Neuronal stem cell (in vitro differentiated cells): ENCODE measurements at regions not wholly inside any gene's neighbourhood (a gene's known extent, or its start where the extent isn't known, plus 50 kb on each side); places are given as distances from the start of the nearest gene placed in this dataset.

ENCODE experiments used
- DNase-seq: peaks from one replicate; pipeline ENCODE4 v3.0.0-alpha.2; 2013; ENCODE audit warnings: low spot score
- H2AFZ ChIP-seq: one replicate; pipeline ENCODE4 v1.6.1; 2013; ENCODE audit warnings: mild to moderate bottlenecking, low read length, inconsistent platforms
- H2AK5ac ChIP-seq: 2 replicates; pipeline ENCODE4 v1.6.1; 2013; ENCODE audit warnings: low read depth, mild to moderate bottlenecking, inconsistent platforms, low read length, moderate library complexity, mixed read lengths
- H2BK120ac ChIP-seq: 2 replicates; pipeline ENCODE4 v1.6.1; 2013; ENCODE audit warnings: low read depth, mild to moderate bottlenecking, inconsistent platforms, low read length, moderate library complexity, mixed read lengths
- H2BK12ac ChIP-seq: one replicate; pipeline ENCODE4 v1.6.1; 2013; ENCODE audit warnings: low read length, inconsistent platforms
- H2BK15ac ChIP-seq: 2 replicates; pipeline ENCODE4 v1.6.1; 2013; ENCODE audit warnings: mild to moderate bottlenecking, low read length, inconsistent platforms, mixed read lengths
- H2BK5ac ChIP-seq: one replicate; pipeline ENCODE4 v1.6.1; 2013; ENCODE audit warnings: inconsistent platforms, mild to moderate bottlenecking, low read length, moderate library complexity
- H3K14ac ChIP-seq: one replicate; pipeline ENCODE4 v1.6.1; 2013; ENCODE audit warnings: low read length, inconsistent platforms
- H3K18ac ChIP-seq: 2 replicates; pipeline ENCODE4 v1.6.1; 2013; ENCODE audit warnings: low read length, inconsistent platforms
- H3K23ac ChIP-seq: 2 replicates; pipeline ENCODE4 v1.6.1; 2013; ENCODE audit warnings: low read depth, mild to moderate bottlenecking, mixed read lengths, low read length, inconsistent platforms; ENCODE audit not compliant: poor library complexity
- H3K27ac ChIP-seq: replicated peaks from 3 replicates; pipeline ENCODE4 v1.5.1; 2013; ENCODE audit warnings: low read length, inconsistent platforms
- H3K27me3 ChIP-seq, 3 experiments: 2 replicates each; pipeline ENCODE4 v1.6.1; 2013; ENCODE audit warnings: low read length in 3 of 3, mild to moderate bottlenecking in 2 of 3, inconsistent platforms in 1 of 3, low read depth in 1 of 3, mixed read lengths in 1 of 3, moderate library complexity in 1 of 3; ENCODE audit not compliant: control insufficient read depth in 3 of 3, insufficient read depth in 3 of 3
- H3K36me3 ChIP-seq, 2 donors: replicated peaks in 1 of 2; 2 replicates each; pipeline ENCODE4 v1.6.1; 2013; ENCODE audit warnings: low read length in 2 of 2; ENCODE audit not compliant: control insufficient read depth in 2 of 2, insufficient read depth in 2 of 2
- H3K4ac ChIP-seq: 2 replicates; pipeline ENCODE4 v1.6.1; 2013; ENCODE audit warnings: inconsistent platforms, mild to moderate bottlenecking, low read length, moderate library complexity
- H3K4me1 ChIP-seq, 2 donors: 1 replicate in 1 of 2; 2 replicates in 1 of 2; pipeline ENCODE4 v1.6.1; 2013; ENCODE audit warnings: low read length in 2 of 2, low read depth in 1 of 2; ENCODE audit not compliant: control insufficient read depth in 2 of 2, insufficient read depth in 1 of 2
- H3K4me2 ChIP-seq: one replicate; pipeline ENCODE4 v1.6.1; 2013; ENCODE audit warnings: mild to moderate bottlenecking, low read length, inconsistent platforms; ENCODE audit not compliant: insufficient read depth, poor library complexity, severe bottlenecking
- H3K4me3 ChIP-seq, 2 donors: 2 replicates each; pipeline ENCODE4 v1.5.1; 2013; ENCODE audit warnings: low read length in 2 of 2, mild to moderate bottlenecking in 2 of 2, inconsistent platforms in 1 of 2, moderate library complexity in 1 of 2
- H3K79me1 ChIP-seq: one replicate; pipeline ENCODE4 v1.6.1; 2013; ENCODE audit warnings: low read depth, mild to moderate bottlenecking, inconsistent platforms, low read length, moderate library complexity
- H3K9ac ChIP-seq: one replicate; pipeline ENCODE4 v1.6.1; 2013; ENCODE audit warnings: mild to moderate bottlenecking, low read depth, low read length, inconsistent platforms; ENCODE audit not compliant: poor library complexity
- H3K9me3 ChIP-seq, 2 donors: replicated peaks in 1 of 2; 2 replicates each; pipeline versions ENCODE3 to v1.6.1; 2013; ENCODE audit warnings: low read length in 2 of 2, mild to moderate bottlenecking in 2 of 2, inconsistent platforms in 1 of 2, low read depth in 1 of 2, mixed read lengths in 1 of 2, moderate library complexity in 1 of 2; ENCODE audit not compliant: control insufficient read depth in 2 of 2, insufficient read depth in 1 of 2
- H4K8ac ChIP-seq: one replicate; pipeline ENCODE4 v1.6.1; 2013; ENCODE audit warnings: low read depth, mild to moderate bottlenecking, inconsistent platforms, low read length, moderate library complexity
- H4K91ac ChIP-seq: one replicate; pipeline ENCODE4 v1.6.1; 2013; ENCODE audit warnings: low read length, low read depth, mild to moderate bottlenecking, inconsistent platforms; ENCODE audit not compliant: poor library complexity
- WGBS, 2 donors: extraction: QIAGEN DNeasy Blood & Tissue Kit; methylation state at CpG; one replicate each; pipeline ENCODE4 v1.1.7; 2013; ENCODE audit warnings: missing lambda C conversion rate in 2 of 2, mixed read lengths in 1 of 2; ENCODE audit not compliant: insufficient read length in 2 of 2, insufficient replicate concordance in 1 of 2; ENCODE audit errors: extremely low coverage in 2 of 2; 5-methylcytosine and 5-hydroxymethylcytosine counted together

- H2AK5ac ChIP-seq: no peak overlapping the region
- H3K9ac ChIP-seq: no peak overlapping the region
- H3K9me3 ChIP-seq: no peaks in the 10 kb centered on the region
- no peak for DNase-seq
- no peak overlapping the region for H2AFZ ChIP-seq
- H3K14ac ChIP-seq: no peak overlapping the region
- H3K18ac ChIP-seq: no peak overlapping the region
- no peak overlapping the region for H4K91ac ChIP-seq
- peaks cover 0 to 2% of the 10 kb centered on the region in 2 donors for H3K36me3 ChIP-seq
- H3K27ac ChIP-seq: no peak overlapping the region
- no peaks in the 10 kb centered on the region for H3K79me1 ChIP-seq
- H4K8ac ChIP-seq: no peak overlapping the region
- WGBS, 2 donors: no CpG with 5 or more reads among the region's 3 CpGs
- H2BK120ac ChIP-seq: no peak overlapping the region
- no peaks in the 10 kb centered on the region for H3K27me3 ChIP-seq
- H2BK15ac ChIP-seq: no peak overlapping the region
- H3K4ac ChIP-seq: no peak overlapping the region
- no peak overlapping the region for H2BK5ac ChIP-seq
- H3K23ac ChIP-seq: no peak overlapping the region
- H2BK12ac ChIP-seq: no peak overlapping the region
- H3K4me2 ChIP-seq: no peak overlapping the region
- H3K4me3 ChIP-seq: no peak overlapping the region
- H3K4me1 ChIP-seq: peaks cover 0 to 2% of the 10 kb centered on the region in 2 donors
These were observed 396.0 kb downstream of the LRRC70 start for GRCh38 chr5:62974623-62975022.

GRCh38 chr5:62969409-62970120 is 390.9 kb downstream of the LRRC70 start:
- Histone ChIP-seq H2BK12ac (no peak overlapping the region), H3K18ac (no peak overlapping the region), H2AFZ (no peak overlapping the region), H3K4me2 (no peak overlapping the region), H3K4me1 (no peaks in the 10 kb centered on the region), H3K9ac (no peak overlapping the region), H2BK120ac (no peak overlapping the region), H2AK5ac (no peak overlapping the region), H3K36me3 (peaks cover 0 to 2% of the 10 kb centered on the region in 2 donors), H3K14ac (no peak overlapping the region), H2BK15ac (no peak overlapping the region), H3K79me1 (no peaks in the 10 kb centered on the region), H3K9me3 (peaks cover 0 to 3% of the 10 kb centered on the region in 2 donors), H3K27me3 (no peaks in the 10 kb centered on the region), H3K23ac (no peak overlapping the region), H3K27ac (no peak overlapping the region), H4K8ac (no peak overlapping the region), H4K91ac (no peak overlapping the region), H2BK5ac (no peak overlapping the region), H3K4ac (no peak overlapping the region), H3K4me3 (no peak overlapping the region)
- no peak for DNase-seq
- WGBS, 2 donors: no CpG with 5 or more reads among the region's 10 CpGs

GRCh38 chr5:62964428-62964827 is 385.8 kb downstream of the LRRC70 start:
- Histone ChIP-seq H2BK15ac (no peak overlapping the region), H3K79me1 (no peaks in the 10 kb centered on the region), H2BK120ac (no peak overlapping the region), H3K9ac (no peak overlapping the region), H3K4me2 (no peak overlapping the region), H3K4me3 (no peak overlapping the region), H3K14ac (no peak overlapping the region), H4K8ac (no peak overlapping the region), H2BK5ac (no peak overlapping the region), H2AFZ (no peak overlapping the region), H3K9me3 (peaks cover 0 to 5% of the 10 kb centered on the region in 2 donors), H3K18ac (no peak overlapping the region), H3K4ac (no peak overlapping the region), H3K27me3 (no peaks in the 10 kb centered on the region), H3K23ac (no peak overlapping the region), H3K27ac (no peak overlapping the region), H3K36me3 (peaks cover 0 to 2% of the 10 kb centered on the region in 2 donors), H4K91ac (no peak overlapping the region), H2BK12ac (no peak overlapping the region), H2AK5ac (no peak overlapping the region), H3K4me1 (no peaks in the 10 kb centered on the region)
- no peak for DNase-seq

GRCh38 chr5:62960781-62961180 is 382.2 kb downstream of the LRRC70 start:
- Histone ChIP-seq H3K27me3 (no peaks in the 10 kb centered on the region), H3K4me2 (no peak overlapping the region), H3K23ac (no peak overlapping the region), H3K79me1 (no peaks in the 10 kb centered on the region), H2AK5ac (no peak overlapping the region), H3K36me3 (peaks cover 0 to 2% of the 10 kb centered on the region in 2 donors), H2BK15ac (no peak overlapping the region), H3K27ac (no peak overlapping the region), H3K9ac (no peak overlapping the region), H2BK12ac (no peak overlapping the region), H2AFZ (no peak overlapping the region), H3K9me3 (peaks cover 0 to 5% of the 10 kb centered on the region in 2 donors), H3K4me3 (no peak overlapping the region), H3K4ac (no peak overlapping the region), H3K14ac (no peak overlapping the region), H4K91ac (no peak overlapping the region), H3K18ac (no peak overlapping the region), H3K4me1 (no peaks in the 10 kb centered on the region), H2BK120ac (no peak overlapping the region), H2BK5ac (no peak overlapping the region), H4K8ac (no peak overlapping the region)
- no CpG with 5 or more reads among the region's 2 CpGs for WGBS, 2 donors
- DNase-seq: no peak
